ENCODE measurements at regions not wholly inside any gene's neighbourhood (a gene's known extent, or its start where the extent isn't known, plus 50 kb on each side); places are given as distances from the start of the nearest gene placed in this dataset.

DNA sequence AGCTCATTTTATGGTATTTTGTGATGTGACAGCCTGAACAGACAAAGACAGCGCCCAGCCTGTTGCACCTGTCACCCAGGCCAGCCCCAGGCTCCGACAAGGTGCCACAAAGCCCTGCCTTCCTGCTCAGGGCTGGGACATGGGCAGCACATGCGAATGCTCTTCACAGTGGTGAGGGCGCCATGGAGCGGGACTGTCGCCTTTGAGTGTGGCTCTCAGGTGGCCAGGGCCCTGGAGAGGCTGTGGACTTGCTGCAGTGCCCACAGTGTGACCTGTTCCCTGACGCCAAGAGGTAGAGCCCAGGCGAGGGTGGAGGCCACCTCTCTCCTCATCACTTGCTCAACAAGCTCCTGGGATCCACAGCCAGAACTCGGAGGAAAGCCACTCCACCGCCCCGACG is 346.3 kb downstream of the SHANK2 start:
- Mint-ChIP-seq H3K27me3 (ENCODE audit: insufficient read depth, unreplicated experiment) (no peaks in the 10 kb centered on the region), H3K9me3 (ENCODE audit: unreplicated experiment) (no peaks in the 10 kb centered on the region), H3K27ac (ENCODE audit: unreplicated experiment) (no peak overlapping the region), H3K4me1 (ENCODE audit: low read depth, unreplicated experiment) (no peaks in the 10 kb centered on the region), H3K4me3 (ENCODE audit: unreplicated experiment) (no peak overlapping the region), H3K36me3 (ENCODE audit: insufficient read depth, unreplicated experiment) (peaks cover 55% of the 10 kb centered on the region)
- intact Hi-C loops (cut with micrococcal nuclease; ENCODE audit: unreplicated experiment): no loop called here
- TF ChIP-seq, protein P1, sequence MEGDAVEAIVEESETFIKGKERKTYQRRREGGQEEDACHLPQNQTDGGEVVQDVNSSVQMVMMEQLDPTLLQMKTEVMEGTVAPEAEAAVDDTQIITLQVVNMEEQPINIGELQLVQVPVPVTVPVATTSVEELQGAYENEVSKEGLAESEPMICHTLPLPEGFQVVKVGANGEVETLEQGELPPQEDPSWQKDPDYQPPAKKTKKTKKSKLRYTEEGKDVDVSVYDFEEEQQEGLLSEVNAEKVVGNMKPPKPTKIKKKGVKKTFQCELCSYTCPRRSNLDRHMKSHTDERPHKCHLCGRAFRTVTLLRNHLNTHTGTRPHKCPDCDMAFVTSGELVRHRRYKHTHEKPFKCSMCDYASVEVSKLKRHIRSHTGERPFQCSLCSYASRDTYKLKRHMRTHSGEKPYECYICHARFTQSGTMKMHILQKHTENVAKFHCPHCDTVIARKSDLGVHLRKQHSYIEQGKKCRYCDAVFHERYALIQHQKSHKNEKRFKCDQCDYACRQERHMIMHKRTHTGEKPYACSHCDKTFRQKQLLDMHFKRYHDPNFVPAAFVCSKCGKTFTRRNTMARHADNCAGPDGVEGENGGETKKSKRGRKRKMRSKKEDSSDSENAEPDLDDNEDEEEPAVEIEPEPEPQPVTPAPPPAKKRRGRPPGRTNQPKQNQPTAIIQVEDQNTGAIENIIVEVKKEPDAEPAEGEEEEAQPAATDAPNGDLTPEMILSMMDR (IDR thresholded peaks at IDR 0.05; ENCODE audit: insufficient read depth in 1 of 2, low read depth in 1 of 2, low read length in 1 of 2, severe bottlenecking in 1 of 2, unreplicated experiment in 1 of 2): no peak
- POLR2A ChIA-PET: no interaction called here
- Histone ChIP-seq H3K36me3 (ENCODE audit: control insufficient read depth, insufficient read depth, low read length) (peaks cover 8% of the 10 kb centered on the region; the same call in 1 of the 2 replicates), H3K27me3 (replicated peaks; ENCODE audit: control insufficient read depth, insufficient read depth, low read length) (no peaks in the 10 kb centered on the region), H3K4me1 (no peaks in the 10 kb centered on the region), H3K4me3 (ENCODE audit: low read depth, low read length) (no peak overlapping the region), H3K9me3 (no peaks in the 10 kb centered on the region; the same call in 1 of the 2 replicates)
- CTCF ChIA-PET: no interaction called here
- DNase-seq: no peak
- no TSS peak for BruUV-seq (replicated peaks)

DNA sequence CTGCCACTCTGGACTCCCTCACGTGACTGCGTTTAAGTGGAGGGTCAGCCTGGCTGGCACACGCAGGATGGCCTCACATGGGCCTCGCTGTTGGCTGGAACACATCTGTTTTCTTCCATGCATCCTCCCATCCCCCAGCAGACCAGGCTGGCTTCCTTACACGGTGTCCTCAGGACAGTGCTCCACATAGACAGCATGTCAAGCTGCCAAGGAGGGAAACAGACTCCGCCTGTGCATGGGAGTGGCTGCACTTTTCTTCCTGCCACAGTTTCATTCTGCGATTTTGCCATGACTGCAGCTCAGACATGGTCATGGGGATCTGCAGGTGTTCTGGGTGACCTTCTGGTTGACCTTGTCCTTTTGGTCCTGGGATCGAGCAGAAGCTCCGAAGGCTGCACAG is 344.2 kb downstream of the SHANK2 start:
- ChIA-PET CTCF (no interaction called here), POLR2A (no interaction called here)
- Histone ChIP-seq H3K4me1 (no peaks in the 10 kb centered on the region), H3K36me3 (ENCODE audit: control insufficient read depth, insufficient read depth, low read length) (peaks cover 8% of the 10 kb centered on the region; the same call in 1 of the 2 replicates), H3K27me3 (replicated peaks; ENCODE audit: control insufficient read depth, insufficient read depth, low read length) (no peaks in the 10 kb centered on the region), H3K9me3 (no peaks in the 10 kb centered on the region; the same call in 1 of the 2 replicates), H3K4me3 (ENCODE audit: low read depth, low read length) (no peak overlapping the region)
- intact Hi-C loops (cut with micrococcal nuclease; ENCODE audit: unreplicated experiment): no loop called here
- no peak overlapping the region for H3K4me3 Mint-ChIP-seq (ENCODE audit: unreplicated experiment)
- no peaks in the 10 kb centered on the region for H3K9me3 Mint-ChIP-seq (ENCODE audit: unreplicated experiment)
- DNase-seq: no peak
- BruUV-seq (replicated peaks): no TSS peak
- TF ChIP-seq, protein P1 (IDR thresholded peaks at IDR 0.05; ENCODE audit: insufficient read depth in 1 of 2, low read depth in 1 of 2, low read length in 1 of 2, severe bottlenecking in 1 of 2, unreplicated experiment in 1 of 2): no peak
- H3K27me3 Mint-ChIP-seq (ENCODE audit: insufficient read depth, unreplicated experiment): no peaks in the 10 kb centered on the region
- peaks cover 59% of the 10 kb centered on the region for H3K36me3 Mint-ChIP-seq (ENCODE audit: insufficient read depth, unreplicated experiment)
- H3K27ac Mint-ChIP-seq (ENCODE audit: unreplicated experiment): no peak overlapping the region
- H3K4me1 Mint-ChIP-seq (ENCODE audit: low read depth, unreplicated experiment): no peaks in the 10 kb centered on the region

DNA sequence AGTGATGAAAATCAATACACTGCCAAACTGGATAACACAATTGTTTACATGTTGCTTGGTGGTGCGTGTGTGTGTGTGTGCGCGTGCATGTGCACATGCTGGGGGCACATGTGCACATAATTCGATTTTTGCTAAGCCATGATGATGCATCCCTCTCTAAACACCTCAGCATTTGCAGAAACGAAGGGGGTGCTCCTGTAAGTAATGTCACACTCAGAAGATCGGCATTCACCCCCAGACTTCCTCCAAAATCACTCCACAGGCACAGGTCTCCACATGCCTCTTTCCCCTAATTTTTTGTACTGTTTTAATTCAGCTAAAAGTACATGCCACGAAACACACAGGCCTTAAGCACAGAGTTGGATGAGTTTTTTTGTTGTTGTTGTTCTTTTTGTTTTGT is 341.5 kb downstream of the SHANK2 start:
- Histone ChIP-seq H3K27me3 (replicated peaks; ENCODE audit: control insufficient read depth, insufficient read depth, low read length) (no peaks in the 10 kb centered on the region), H3K9me3 (no peaks in the 10 kb centered on the region), H3K4me1 (no peaks in the 10 kb centered on the region), H3K4me3 (ENCODE audit: low read depth, low read length) (no peak overlapping the region), H3K36me3 (ENCODE audit: control insufficient read depth, insufficient read depth, low read length) (peaks cover 8% of the 10 kb centered on the region; the same call in 1 of the 2 replicates)
- ChIA-PET POLR2A (no interaction called here), CTCF (no interaction called here)
- Mint-ChIP-seq H3K9me3 (ENCODE audit: unreplicated experiment) (no peaks in the 10 kb centered on the region), H3K4me1 (ENCODE audit: low read depth, unreplicated experiment) (no peaks in the 10 kb centered on the region), H3K27ac (ENCODE audit: unreplicated experiment) (no peak overlapping the region), H3K36me3 (ENCODE audit: insufficient read depth, unreplicated experiment) (peaks cover 60% of the 10 kb centered on the region), H3K4me3 (ENCODE audit: unreplicated experiment) (no peak overlapping the region), H3K27me3 (ENCODE audit: insufficient read depth, unreplicated experiment) (no peaks in the 10 kb centered on the region)
- intact Hi-C loops (cut with micrococcal nuclease; ENCODE audit: unreplicated experiment): no loop called here
- BruUV-seq (replicated peaks): no TSS peak
- TF ChIP-seq, protein P1 (IDR thresholded peaks at IDR 0.05; ENCODE audit: insufficient read depth in 1 of 2, low read depth in 1 of 2, low read length in 1 of 2, severe bottlenecking in 1 of 2, unreplicated experiment in 1 of 2): no peak
- no peak for DNase-seq

Data from Caco-2 (cell line).